Breast epithelium (tissue), 4 donors: ENCODE measurements at regions not wholly inside any gene's neighbourhood (a gene's known extent, or its start where the extent isn't known, plus 50 kb on each side); places are given as distances from the start of the nearest gene placed in this dataset.

Source experiments
- DNase-seq, 2 donors: peaks; one replicate each; pipeline ENCODE4 v3.0.0-alpha.2; 2019; ENCODE audit warnings: low spot score in 2 of 2
- H3K27ac ChIP-seq, 2 donors: fragments of 200-600 bp; sonication (generic) in 1 of 2; one replicate each; pipeline ENCODE4 v1.5.1; 2016 to 2019; ENCODE audit warnings: mild to moderate bottlenecking in 1 of 2
- H3K27me3 ChIP-seq, 2 donors: fragments of 200-600 bp; sonication (generic) in 1 of 2; one replicate each; pipeline versions ENCODE4 v1.5.1 to v1.6.0; 2017 to 2019; ENCODE audit warnings: control low read depth in 1 of 2, mild to moderate bottlenecking in 1 of 2
- H3K36me3 ChIP-seq: fragments of 200-600 bp; one replicate; pipeline ENCODE4 v1.5.1; 2019
- H3K4me1 ChIP-seq, 2 donors: fragments of 200-600 bp; sonication (generic); one replicate each; pipeline ENCODE4 v1.5.1; 2016 to 2019; ENCODE audit warnings: control low read depth in 1 of 2
- H3K4me3 ChIP-seq, 3 donors: fragments of 200-600 bp; sonication (generic); 1 replicate in 2 of 3; 2 replicates in 1 of 3; pipeline ENCODE4 v1.5.1; 2016 to 2019; ENCODE audit warnings: mild to moderate bottlenecking in 3 of 3, moderate library complexity in 2 of 3
- H3K9me3 ChIP-seq, 2 donors: fragments of 200-600 bp; sonication (generic) in 1 of 2; one replicate each; pipeline ENCODE4 v1.5.1; 2016 to 2019; ENCODE audit warnings: control low read depth in 1 of 2
- POLR2A ChIP-seq: fragments of 450-650 bp; IDR thresholded peaks from one replicate; pipeline ENCODE4 v1.6.1; 2016; ENCODE audit warnings: antibody characterized with exemption, mild to moderate bottlenecking, moderate library complexity
- POLR2AphosphoS5 ChIP-seq, 3 donors: sonication (generic); formaldehyde crosslinking; IDR thresholded peaks; one replicate each; pipeline ENCODE4 v1.6.1; 2017; ENCODE audit warnings: antibody characterized with exemption in 3 of 3
- intact Hi-C: fragments of 100-400 bp; cut with DNase I; formaldehyde crosslinking; loops from one replicate; pipeline ENCODE4 v1.15.1; 2023; ENCODE audit warnings: low total_unique reads
- TF ChIP-seq, protein P1 (sequence below), 3 donors: fragments of 450-650 bp; IDR thresholded peaks; one replicate each; pipeline ENCODE4 v1.5.1; 2016 to 2017; ENCODE audit warnings: antibody characterized with exemption in 3 of 3, mild to moderate bottlenecking in 3 of 3, moderate library complexity in 3 of 3

DNA sequence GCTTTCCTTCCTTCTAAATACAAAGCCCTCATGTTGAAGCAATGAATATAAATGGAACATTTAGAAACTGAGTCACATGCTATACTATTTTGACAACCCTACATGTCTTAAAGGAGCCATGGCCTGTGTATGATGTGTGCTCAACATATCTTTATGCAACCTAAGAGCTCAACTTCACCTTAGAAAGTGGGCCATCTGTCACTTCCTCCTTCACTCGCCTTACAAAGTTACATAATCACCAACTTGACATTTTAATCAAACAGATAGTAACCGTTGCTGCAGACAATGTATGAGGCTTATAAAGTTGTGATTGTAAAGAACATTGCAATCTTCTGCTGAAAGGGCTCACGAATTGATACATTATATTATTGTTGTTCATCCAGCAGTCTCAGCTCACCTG is 163.6 kb downstream of the SERPINI1 start:
- Histone ChIP-seq H3K9me3 (no peaks in the 10 kb centered on the region), H3K27me3 (no peaks in the 10 kb centered on the region), H3K27ac (no peak overlapping the region), H3K36me3 (no peaks in the 10 kb centered on the region), H3K4me1 (no peaks in the 10 kb centered on the region), H3K4me3 (no peak overlapping the region)
- intact Hi-C loops: no loop called here
- no peak for TF ChIP-seq POLR2A
- TF ChIP-seq, protein P1, sequence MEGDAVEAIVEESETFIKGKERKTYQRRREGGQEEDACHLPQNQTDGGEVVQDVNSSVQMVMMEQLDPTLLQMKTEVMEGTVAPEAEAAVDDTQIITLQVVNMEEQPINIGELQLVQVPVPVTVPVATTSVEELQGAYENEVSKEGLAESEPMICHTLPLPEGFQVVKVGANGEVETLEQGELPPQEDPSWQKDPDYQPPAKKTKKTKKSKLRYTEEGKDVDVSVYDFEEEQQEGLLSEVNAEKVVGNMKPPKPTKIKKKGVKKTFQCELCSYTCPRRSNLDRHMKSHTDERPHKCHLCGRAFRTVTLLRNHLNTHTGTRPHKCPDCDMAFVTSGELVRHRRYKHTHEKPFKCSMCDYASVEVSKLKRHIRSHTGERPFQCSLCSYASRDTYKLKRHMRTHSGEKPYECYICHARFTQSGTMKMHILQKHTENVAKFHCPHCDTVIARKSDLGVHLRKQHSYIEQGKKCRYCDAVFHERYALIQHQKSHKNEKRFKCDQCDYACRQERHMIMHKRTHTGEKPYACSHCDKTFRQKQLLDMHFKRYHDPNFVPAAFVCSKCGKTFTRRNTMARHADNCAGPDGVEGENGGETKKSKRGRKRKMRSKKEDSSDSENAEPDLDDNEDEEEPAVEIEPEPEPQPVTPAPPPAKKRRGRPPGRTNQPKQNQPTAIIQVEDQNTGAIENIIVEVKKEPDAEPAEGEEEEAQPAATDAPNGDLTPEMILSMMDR (IDR thresholded peaks at IDR 0.05): no peak
- no peak for TF ChIP-seq POLR2AphosphoS5 (IDR thresholded peaks at IDR 0.05)
- DNase-seq: no peak

DNA sequence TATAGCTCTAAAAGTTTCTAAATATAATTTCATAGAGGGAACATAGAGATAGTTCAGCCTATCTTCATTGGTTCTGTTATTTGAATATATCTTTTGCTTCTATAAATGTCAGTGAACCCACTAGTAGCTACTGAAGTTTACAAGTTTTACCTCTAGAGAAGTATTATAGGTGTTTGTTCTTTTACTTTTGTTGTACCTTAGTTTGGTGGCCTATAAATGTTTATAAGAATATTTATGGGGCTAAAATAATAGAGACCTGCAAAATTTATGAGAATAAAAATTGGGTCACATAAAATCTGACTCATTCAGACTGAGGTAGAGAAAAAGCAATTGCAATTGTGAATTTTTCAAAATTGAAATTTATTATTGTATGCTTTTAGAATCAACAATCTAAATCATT is 162.6 kb downstream of the SERPINI1 start:
- no peaks in the 10 kb centered on the region for H3K4me1 ChIP-seq
- no peak for DNase-seq
- no peaks in the 10 kb centered on the region for H3K9me3 ChIP-seq
- intact Hi-C loops: no loop called here
- H3K27ac ChIP-seq: no peak overlapping the region
- H3K4me3 ChIP-seq: no peak overlapping the region
- no peak for TF ChIP-seq POLR2AphosphoS5 (IDR thresholded peaks at IDR 0.05)
- no peaks in the 10 kb centered on the region for H3K27me3 ChIP-seq
- H3K36me3 ChIP-seq: no peaks in the 10 kb centered on the region

DNA sequence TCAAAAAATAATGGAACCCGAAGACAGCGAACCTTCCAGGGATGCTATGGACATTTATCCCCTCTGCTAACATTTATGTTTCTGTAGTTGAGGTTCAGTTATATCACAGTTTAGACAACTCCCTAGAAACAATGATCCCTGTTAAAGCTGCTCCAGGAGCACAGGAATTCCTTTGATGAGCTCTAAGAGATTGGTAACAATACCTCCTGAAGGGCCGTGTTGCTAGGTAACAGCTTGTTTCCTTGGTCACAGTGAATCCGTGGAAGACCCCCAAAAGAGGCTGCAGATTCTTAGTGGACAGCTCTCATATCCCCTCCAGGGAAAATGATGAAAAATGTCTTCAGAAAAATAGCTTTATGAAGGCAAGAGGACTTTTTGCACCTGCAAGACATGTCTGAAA is 160.2 kb downstream of the SERPINI1 start:
- Histone ChIP-seq H3K36me3 (no peaks in the 10 kb centered on the region), H3K4me3 (no peak overlapping the region), H3K27ac (no peak overlapping the region), H3K9me3 (no peaks in the 10 kb centered on the region), H3K4me1 (no peaks in the 10 kb centered on the region), H3K27me3 (no peaks in the 10 kb centered on the region)
- intact Hi-C loops: no loop called here
- no peak for DNase-seq
- TF ChIP-seq, protein P1 (IDR thresholded peaks at IDR 0.05): no peak
- TF ChIP-seq POLR2AphosphoS5 (IDR thresholded peaks at IDR 0.05) (no peak), POLR2A (no peak)

DNA sequence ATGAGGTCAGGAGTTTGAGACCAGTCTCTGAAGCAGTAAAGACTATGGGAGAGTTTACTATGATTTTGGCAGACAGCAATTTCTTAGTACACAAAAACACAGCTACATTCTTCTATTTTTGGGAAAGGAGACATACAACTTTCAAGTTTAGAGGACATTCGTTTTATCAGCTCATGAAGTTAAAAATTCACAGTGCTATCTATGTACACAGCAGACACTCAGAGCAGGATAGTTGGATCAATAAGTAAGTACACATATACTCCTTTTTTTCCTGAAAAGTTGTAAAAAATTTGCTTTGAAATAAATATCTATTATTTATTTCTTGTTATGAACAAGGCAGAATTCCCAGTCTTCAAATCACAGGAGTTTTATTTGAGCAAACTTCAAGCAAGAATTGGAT is 159.7 kb downstream of the SERPINI1 start:
- no peak overlapping the region for H3K4me3 ChIP-seq
- H3K36me3 ChIP-seq: no peaks in the 10 kb centered on the region
- no peak for DNase-seq
- H3K27me3 ChIP-seq: no peaks in the 10 kb centered on the region
- intact Hi-C loops: no loop called here
- no peak for TF ChIP-seq POLR2A
- TF ChIP-seq, protein P1 (IDR thresholded peaks at IDR 0.05): no peak
- no peak for TF ChIP-seq POLR2AphosphoS5 (IDR thresholded peaks at IDR 0.05)
- no peak overlapping the region for H3K27ac ChIP-seq
- H3K9me3 ChIP-seq: no peaks in the 10 kb centered on the region
- H3K4me1 ChIP-seq: no peaks in the 10 kb centered on the region

DNA sequence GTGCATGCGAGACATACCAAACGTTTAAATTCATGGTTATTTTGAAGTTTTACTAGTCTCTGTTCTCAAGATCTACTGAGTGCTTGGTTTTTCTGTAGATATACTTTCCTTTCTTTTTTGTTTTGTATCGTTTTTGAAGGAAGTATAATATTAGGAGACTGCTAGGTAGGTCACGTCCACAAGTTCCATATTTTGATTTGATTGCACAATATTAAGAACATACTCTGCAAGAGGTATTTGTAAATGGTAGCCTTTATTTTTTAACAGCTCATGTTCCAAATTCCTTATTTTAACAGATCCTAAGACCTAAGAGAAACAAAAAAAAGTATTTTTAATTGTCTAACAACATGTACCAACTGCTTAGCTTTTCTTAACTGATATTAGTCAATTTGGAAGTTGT is 156.7 kb downstream of the SERPINI1 start:
- intact Hi-C loops: no loop called here
- Histone ChIP-seq H3K9me3 (no peaks in the 10 kb centered on the region), H3K4me3 (no peak overlapping the region), H3K27ac (no peak overlapping the region), H3K4me1 (no peaks in the 10 kb centered on the region), H3K27me3 (no peaks in the 10 kb centered on the region), H3K36me3 (no peaks in the 10 kb centered on the region)
- no peak for DNase-seq
- no peak for TF ChIP-seq POLR2A
- TF ChIP-seq POLR2AphosphoS5 (IDR thresholded peaks at IDR 0.05): no peak

DNA sequence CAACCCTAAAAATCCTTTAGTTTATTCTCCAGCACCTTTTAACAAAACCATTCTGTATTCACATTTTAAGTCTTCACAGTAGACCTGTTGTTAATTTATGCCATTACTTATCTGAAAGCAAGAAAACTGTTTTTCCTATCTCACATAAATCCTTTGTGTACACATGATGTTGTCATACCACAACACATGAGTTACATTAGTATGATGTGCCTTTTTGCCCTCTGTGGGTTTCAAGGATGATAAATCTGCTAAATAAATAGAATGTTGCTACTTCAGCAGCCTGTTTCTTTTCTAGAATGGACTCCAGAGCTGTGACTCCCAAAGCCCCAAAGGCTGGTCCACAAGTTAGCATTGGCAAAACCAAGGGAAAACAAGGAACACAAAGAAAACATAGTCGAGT is 151.6 kb downstream of the SERPINI1 start:
- intact Hi-C loops: no loop called here
- no peak overlapping the region for H3K4me3 ChIP-seq
- TF ChIP-seq POLR2A (no peak), POLR2AphosphoS5 (IDR thresholded peaks at IDR 0.05) (no peak)
- TF ChIP-seq, protein P1 (IDR thresholded peaks at IDR 0.05): no peak
- H3K9me3 ChIP-seq: no peaks in the 10 kb centered on the region
- H3K27ac ChIP-seq: no peak overlapping the region
- no peaks in the 10 kb centered on the region for H3K27me3 ChIP-seq
- H3K4me1 ChIP-seq: no peaks in the 10 kb centered on the region
- no peaks in the 10 kb centered on the region for H3K36me3 ChIP-seq
- DNase-seq: no peak
